DND-41 (cell line): ENCODE measurements at regions not wholly inside any gene's neighbourhood (a gene's known extent, or its start where the extent isn't known, plus 50 kb on each side); places are given as distances from the start of the nearest gene placed in this dataset.
A peak's percentile ranks its signal among the peaks of the same experiment; 100 is the strongest.
"Not testable (repeated sequence)": the region's sequence is repeated elsewhere in the genome, so short reads cannot be mapped to it uniquely, and the experiment has no call there.

Experiments used
- ATAC-seq: fragments of 200-7000 bp; cut with Tn5 transposase; 3 replicates; pipeline ENCODE4 v1.9.1; 2021; ENCODE audit warnings: low read depth; ENCODE audit not compliant: insufficient read depth
- DNase-seq: peaks from one replicate; pipeline ENCODE4 v3.0.0-alpha.2; 2020
- H2AFZ ChIP-seq: 2 replicates; pipeline ENCODE4 v1.6.0; 2012; ENCODE audit warnings: low read depth, low read length
- H3K27ac ChIP-seq: 2 replicates; pipeline ENCODE4 v1.5.1; 2012; ENCODE audit warnings: low read length, inconsistent platforms
- H3K27me3 ChIP-seq: fragments of 200-600 bp; sonication (generic); 2 replicates; pipeline ENCODE4 v1.6.0; 2012; ENCODE audit warnings: low read length, mild to moderate bottlenecking, inconsistent platforms; ENCODE audit not compliant: insufficient read depth, poor library complexity
- H3K36me3 ChIP-seq: 2 replicates; pipeline ENCODE4 v1.5.1; 2012; ENCODE audit warnings: low read length, inconsistent platforms; ENCODE audit not compliant: insufficient read depth
- H3K4me1 ChIP-seq: 2 replicates; pipeline ENCODE4 v1.5.1; 2012; ENCODE audit warnings: mild to moderate bottlenecking, low read length; ENCODE audit not compliant: insufficient read depth
- H3K4me2 ChIP-seq: 2 replicates; pipeline ENCODE4 v1.6.0; 2012; ENCODE audit warnings: mild to moderate bottlenecking, moderate library complexity, low read length, inconsistent platforms; ENCODE audit not compliant: insufficient read depth
- H3K4me3 ChIP-seq, 2 experiments: fragments of 200-600 bp in 1 of 2; shearing (Covaris generic) in 1 of 2; 2 replicates each; pipeline ENCODE4 v1.5.1; 2012 to 2016; ENCODE audit warnings: inconsistent platforms in 2 of 2, low read length in 2 of 2, mild to moderate bottlenecking in 2 of 2, low read depth in 1 of 2, moderate library complexity in 1 of 2
- H3K79me2 ChIP-seq: 2 replicates; pipeline ENCODE4 v1.6.0; 2012; ENCODE audit warnings: low read length, inconsistent platforms; ENCODE audit not compliant: insufficient read depth
- H3K9ac ChIP-seq: 2 replicates; pipeline ENCODE4 v1.6.0; 2012; ENCODE audit warnings: low read depth, mild to moderate bottlenecking, inconsistent platforms, low read length, moderate library complexity
- H3K9me3 ChIP-seq: 2 replicates; pipeline ENCODE4 v1.5.1; 2012; ENCODE audit warnings: low read length, moderate library complexity, mild to moderate bottlenecking, inconsistent platforms; ENCODE audit not compliant: insufficient read depth, severe bottlenecking
- H4K20me1 ChIP-seq: 2 replicates; pipeline ENCODE4 v1.6.0; 2012; ENCODE audit warnings: low read length; ENCODE audit not compliant: insufficient read depth
- CTCF ChIP-seq: IDR thresholded peaks from 2 replicates; pipeline ENCODE4 v1.5.1; 2012; ENCODE audit warnings: borderline replicate concordance, low read length, moderate library complexity, mild to moderate bottlenecking; ENCODE audit not compliant: poor library complexity, severe bottlenecking; ENCODE audit errors: extremely low read depth
- EZH2 ChIP-seq: IDR thresholded peaks from 3 replicates; pipeline ENCODE4 v1.6.1; 2012; ENCODE audit warnings: borderline replicate concordance, low read depth, mild to moderate bottlenecking, moderate library complexity, low read length, inconsistent platforms; ENCODE audit not compliant: severe bottlenecking

DNA sequence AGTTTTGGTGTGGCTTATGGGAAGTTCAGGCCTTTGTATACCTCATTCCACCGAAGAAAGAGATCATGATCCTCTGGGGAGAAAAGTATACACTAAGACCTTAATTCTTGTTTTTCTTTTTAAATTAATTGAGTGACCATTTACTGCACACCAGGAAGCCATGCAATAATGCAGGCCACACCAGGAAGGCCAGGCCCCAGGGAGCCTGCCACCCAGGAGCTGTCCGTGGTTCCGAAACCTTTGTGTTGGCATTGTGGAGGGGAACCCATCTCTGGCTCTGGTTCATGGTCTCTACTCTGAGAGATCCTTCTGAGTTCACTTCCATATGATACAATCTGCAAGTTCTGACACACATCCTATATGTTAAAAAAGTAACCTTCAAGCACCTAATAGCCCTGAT lies 291.8 kb downstream of the MIAT start:
- peak; percentile 44 for DNase-seq
- peak; percentile 54; the same call in 2 of the 3 replicates for ATAC-seq
- no peak overlapping the region for H3K27ac ChIP-seq
- 0 out of 2 replicates have a peak, but pooled peaks cover 2% of the 10 kb centered on the region for H4K20me1 ChIP-seq
- H3K36me3 ChIP-seq = no peaks in the 10 kb centered on the region
- H3K4me3 ChIP-seq = no peak overlapping the region
- H3K9ac ChIP-seq = no peak overlapping the region
- no peak overlapping the region for H3K4me2 ChIP-seq
- peaks cover 2% of the 10 kb centered on the region for H3K27me3 ChIP-seq
- TF ChIP-seq CTCF (no peak), EZH2 (no peak)
- H3K4me1 ChIP-seq = no peaks in the 10 kb centered on the region
- H2AFZ ChIP-seq = no peak overlapping the region
- H3K9me3 ChIP-seq = no peaks in the 10 kb centered on the region
- no peaks in the 10 kb centered on the region for H3K79me2 ChIP-seq

DNA sequence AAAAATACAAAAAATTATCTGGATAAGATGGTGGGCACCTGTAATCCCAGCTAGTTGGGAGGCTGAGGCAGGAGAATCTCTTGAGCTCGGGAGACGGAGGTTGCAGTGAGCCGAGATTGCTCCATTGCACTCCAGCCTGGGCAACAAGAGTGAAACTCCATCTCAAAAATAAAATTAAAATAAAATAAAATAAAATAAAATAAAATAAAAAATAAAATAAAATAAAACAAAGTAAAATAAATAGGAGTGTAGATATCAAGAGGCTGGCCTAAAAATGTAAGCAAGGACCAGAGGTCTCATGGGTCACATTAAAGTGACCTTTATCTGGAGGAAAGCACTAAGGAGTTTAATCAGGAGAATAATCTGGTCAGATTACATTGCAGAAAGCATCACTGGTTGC lies 293.8 kb downstream of the MIAT start:
- H2AFZ ChIP-seq, H3K27me3 ChIP-seq, H3K4me1 ChIP-seq, H3K9ac ChIP-seq, DNase-seq, H3K79me2 ChIP-seq, H4K20me1 ChIP-seq, H3K4me2 ChIP-seq, H3K4me3 ChIP-seq, H3K9me3 ChIP-seq, H3K27ac ChIP-seq, H3K36me3 ChIP-seq, ATAC-seq: not testable (repeated sequence)

DNA sequence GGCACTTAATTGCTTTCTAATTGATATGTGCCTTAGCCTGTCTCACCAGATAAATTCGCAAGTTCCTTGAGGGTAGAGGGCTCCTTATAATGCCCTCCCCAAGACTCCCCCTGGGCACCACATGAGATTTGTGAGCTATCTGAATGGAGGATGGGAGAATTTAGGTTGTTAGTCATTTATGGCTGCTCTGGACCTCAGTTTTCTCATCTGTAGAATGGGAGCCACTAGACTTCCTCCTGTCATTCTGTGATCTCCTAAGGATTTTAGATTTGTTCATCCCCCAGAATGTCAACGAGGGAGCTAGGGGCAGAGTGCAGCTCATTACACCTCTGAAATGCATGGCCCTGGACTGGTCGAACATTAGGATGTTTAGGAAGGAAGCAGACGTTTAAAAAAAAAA lies 294.6 kb downstream of the MIAT start:
- peaks cover 5% of the 10 kb centered on the region for H3K27me3 ChIP-seq
- ATAC-seq (no peak), DNase-seq (no peak)
- TF ChIP-seq EZH2 = no peak
- TF ChIP-seq CTCF = no peak
- H3K4me1 ChIP-seq = no peaks in the 10 kb centered on the region
- H3K27ac ChIP-seq = no peak overlapping the region
- H4K20me1 ChIP-seq = no peaks in the 10 kb centered on the region
- H3K9me3 ChIP-seq = no peaks in the 10 kb centered on the region
- no peak overlapping the region for H2AFZ ChIP-seq
- H3K36me3 ChIP-seq = no peaks in the 10 kb centered on the region
- H3K9ac ChIP-seq = no peak overlapping the region
- H3K79me2 ChIP-seq = no peaks in the 10 kb centered on the region
- H3K4me3 ChIP-seq = no peak overlapping the region
- H3K4me2 ChIP-seq = no peak overlapping the region

- Histone ChIP-seq H2AFZ (no peak overlapping the region), H3K9ac (no peak overlapping the region), H4K20me1 (0 out of 2 replicates have a peak, but pooled peaks cover under 1% of the 10 kb centered on the region), H3K79me2 (no peaks in the 10 kb centered on the region), H3K9me3 (no peaks in the 10 kb centered on the region), H3K27me3 (peaks cover 6% of the 10 kb centered on the region), H3K27ac (no peak overlapping the region), H3K4me1 (no peaks in the 10 kb centered on the region), H3K4me3 (no peak overlapping the region), H3K4me2 (no peak overlapping the region), H3K36me3 (no peaks in the 10 kb centered on the region)
- DNase-seq (no peak), ATAC-seq (no peak)
- TF ChIP-seq EZH2 (no peak), CTCF (no peak)
Observed at GRCh38 chr22:26952451-26953011, 295.1 kb downstream of the MIAT start.
